PC-3 (cell line): ENCODE measurements at regions not wholly inside any gene's neighbourhood (a gene's known extent, or its start where the extent isn't known, plus 50 kb on each side); places are given as distances from the start of the nearest gene placed in this dataset.

Experiments used
- CTCF ChIP-seq: fragments of 300-600 bp; sonication (generic); conservative IDR thresholded peaks from 2 replicates; pipeline ENCODE4 v1.5.1; 2017; ENCODE audit warnings: antibody characterized with exemption, low read depth, mild to moderate bottlenecking, low read length
- EZH2 ChIP-seq: fragments of 300-600 bp; sonication (generic); IDR thresholded peaks from one replicate; pipeline ENCODE4 v1.6.1; 2017; ENCODE audit warnings: antibody characterized with exemption, mild to moderate bottlenecking, low read length; ENCODE audit not compliant: unreplicated experiment
- EZH2phosphoT487 ChIP-seq: fragments of 300-600 bp; sonication (generic); IDR thresholded peaks from 2 replicates; pipeline ENCODE4 v1.6.1; 2018; ENCODE audit warnings: mild to moderate bottlenecking, antibody characterized with exemption, low read length, borderline replicate concordance

- TF ChIP-seq CTCF, result no peak
- TF ChIP-seq EZH2, result no peak
- TF ChIP-seq EZH2phosphoT487, result no peak
Measured at GRCh38 chr3:190227064-190227463, 95.2 kb downstream of the CLDN1 start.
